Panc1 (cell line): ENCODE measurements at regions not wholly inside any gene's neighbourhood (a gene's known extent, or its start where the extent isn't known, plus 50 kb on each side); places are given as distances from the start of the nearest gene placed in this dataset.

Experiments
- ATAC-seq: fragments of 200-7000 bp; cut with Tn5 transposase; 2 replicates; pipeline ENCODE4 v1.9.1; 2020; ENCODE audit warnings: mild to moderate bottlenecking, moderate library complexity
- BruUV-seq: library from RNA; stranded (reverse); fragments of 400-500 nt; replicated peaks from 2 replicates; lab custom pipeline; 2021; lab: Mats Ljungman, UMichigan
- CTCF ChIA-PET: fragments of 300-600 bp; sonication (Branson Sonifier 250); formaldehyde crosslinking; loops from one replicate; lab custom pipeline; 2022; ENCODE audit warnings: antibody characterized with exemption; lab: Charles Lee
- POLR2A ChIA-PET: fragments of 300-600 bp; sonication (Branson Sonifier 250); formaldehyde crosslinking; loops from one replicate; lab custom pipeline; 2022; ENCODE audit warnings: antibody characterized with exemption; lab: Charles Lee
- DNase-seq: peaks from one replicate; pipeline ENCODE4 v3.0.0-alpha.2; 2010; ENCODE audit warnings: low read depth, low spot score
- H3K27ac ChIP-seq: 2 replicates; pipeline ENCODE4 v1.5.1; 2011; ENCODE audit warnings: mild to moderate bottlenecking, low read length, inconsistent platforms
- H3K27me3 ChIP-seq: fragments of 200-500 bp; sonication (Bioruptor generic); 2 replicates; pipeline ENCODE4 v1.6.0; 2014; ENCODE audit warnings: low read length, inconsistent platforms; ENCODE audit not compliant: control insufficient read depth, insufficient read depth
- H3K36me3 ChIP-seq: fragments of 200-500 bp; sonication (Bioruptor generic); 2 replicates; pipeline ENCODE4 v1.5.1; 2014; ENCODE audit warnings: inconsistent platforms, mild to moderate bottlenecking, low read length, moderate library complexity; ENCODE audit not compliant: control insufficient read depth, insufficient read depth
- H3K4me1 ChIP-seq: 2 replicates; pipeline ENCODE4 v1.5.1; 2011; ENCODE audit warnings: inconsistent platforms, mild to moderate bottlenecking, low read length, moderate library complexity; ENCODE audit not compliant: control insufficient read depth, insufficient read depth
- H3K4me3 ChIP-seq, 2 experiments: 2 replicates each; pipeline ENCODE4 v1.5.1; 2011 to 2012; ENCODE audit warnings: low read depth in 2 of 2, low read length in 2 of 2, mild to moderate bottlenecking in 2 of 2, inconsistent platforms in 1 of 2, moderate library complexity in 1 of 2
- H3K9me3 ChIP-seq: fragments of 200-500 bp; sonication (Bioruptor generic); 2 replicates; pipeline ENCODE4 v1.5.1; 2014; ENCODE audit warnings: low read depth, mild to moderate bottlenecking, inconsistent platforms, low read length, moderate library complexity; ENCODE audit not compliant: control insufficient read depth, insufficient read depth
- POLR2AphosphoS5 ChIP-seq: IDR thresholded peaks from 2 replicates; pipeline ENCODE4 v1.6.1; 2012; ENCODE audit warnings: mild to moderate bottlenecking, low read depth, low read length, moderate library complexity
- REST ChIP-seq, 2 experiments: IDR thresholded peaks; 2 replicates each; pipeline ENCODE4 v1.6.1; 2011 to 2012; ENCODE audit warnings: low read depth in 2 of 2, control low read depth in 1 of 2, low read length in 1 of 2, mild to moderate bottlenecking in 1 of 2, moderate library complexity in 1 of 2; ENCODE audit not compliant: insufficient read depth in 1 of 2
- SIN3A ChIP-seq: IDR thresholded peaks from 2 replicates; pipeline ENCODE4 v1.6.1; 2012; ENCODE audit warnings: low read depth, mild to moderate bottlenecking, low read length, moderate library complexity, borderline replicate concordance; ENCODE audit not compliant: insufficient read depth
- TCF7L2 ChIP-seq: IDR thresholded peaks from 2 replicates; pipeline ENCODE4 v1.6.1; 2011; ENCODE audit warnings: mild to moderate bottlenecking, low read depth, low read length, inconsistent platforms
- in situ Hi-C: cut with HindIII; loops from 2 replicates; pipeline ENCODE4 v1.10.0; 2016; ENCODE audit warnings: low sequenced_read_pairs, low pct_unique_long_range_greater_than_20kb
- intact Hi-C: fragments of 100-400 bp; cut with micrococcal nuclease; formaldehyde crosslinking; loops from one replicate; pipeline ENCODE4 v1.10.0; 2022; ENCODE audit not compliant: unreplicated experiment
- TF ChIP-seq, protein P1 (sequence below): fragments of 450-650 bp; IDR thresholded peaks from 2 replicates; pipeline ENCODE4 v1.5.1; 2017; ENCODE audit warnings: mild to moderate bottlenecking

DNA sequence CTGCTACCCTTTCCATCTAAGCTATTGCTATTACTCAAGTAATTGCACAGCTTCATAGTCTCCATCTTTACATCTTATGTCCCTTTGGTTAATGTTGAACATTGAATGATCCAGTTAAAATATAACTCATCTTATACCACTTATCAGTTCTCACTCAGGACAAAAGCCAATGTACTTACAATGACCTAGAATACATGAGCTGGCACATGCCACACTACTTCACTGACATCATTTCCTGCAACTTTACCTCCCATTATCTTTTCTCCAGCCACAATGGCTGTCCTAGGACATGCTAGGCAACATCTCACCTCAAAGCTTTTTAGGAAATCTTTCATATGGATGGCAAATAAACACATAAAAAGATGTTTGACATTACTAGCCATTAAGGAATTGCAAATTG lies 309.2 kb downstream of the FOXG1 start:
- ATAC-seq, result no peak
- no peaks in the 10 kb centered on the region for H3K9me3 ChIP-seq
- BruUV-seq, result no TSS peak
- DNase-seq, result no peak
- H3K4me1 ChIP-seq, result no peaks in the 10 kb centered on the region
- H3K27me3 ChIP-seq, result no peaks in the 10 kb centered on the region
- CTCF ChIA-PET, result no interaction called here
- TF ChIP-seq, protein P1, sequence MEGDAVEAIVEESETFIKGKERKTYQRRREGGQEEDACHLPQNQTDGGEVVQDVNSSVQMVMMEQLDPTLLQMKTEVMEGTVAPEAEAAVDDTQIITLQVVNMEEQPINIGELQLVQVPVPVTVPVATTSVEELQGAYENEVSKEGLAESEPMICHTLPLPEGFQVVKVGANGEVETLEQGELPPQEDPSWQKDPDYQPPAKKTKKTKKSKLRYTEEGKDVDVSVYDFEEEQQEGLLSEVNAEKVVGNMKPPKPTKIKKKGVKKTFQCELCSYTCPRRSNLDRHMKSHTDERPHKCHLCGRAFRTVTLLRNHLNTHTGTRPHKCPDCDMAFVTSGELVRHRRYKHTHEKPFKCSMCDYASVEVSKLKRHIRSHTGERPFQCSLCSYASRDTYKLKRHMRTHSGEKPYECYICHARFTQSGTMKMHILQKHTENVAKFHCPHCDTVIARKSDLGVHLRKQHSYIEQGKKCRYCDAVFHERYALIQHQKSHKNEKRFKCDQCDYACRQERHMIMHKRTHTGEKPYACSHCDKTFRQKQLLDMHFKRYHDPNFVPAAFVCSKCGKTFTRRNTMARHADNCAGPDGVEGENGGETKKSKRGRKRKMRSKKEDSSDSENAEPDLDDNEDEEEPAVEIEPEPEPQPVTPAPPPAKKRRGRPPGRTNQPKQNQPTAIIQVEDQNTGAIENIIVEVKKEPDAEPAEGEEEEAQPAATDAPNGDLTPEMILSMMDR, result no peak
- no peak for TF ChIP-seq REST (IDR thresholded peaks at IDR 0.05; ENCODE audit: insufficient read depth in 1 of 2, low read depth in 2 of 2, low read length in 1 of 2)
- TF ChIP-seq TCF7L2, result no peak
- no peak for TF ChIP-seq SIN3A
- no peak for TF ChIP-seq POLR2AphosphoS5
- POLR2A ChIA-PET, result no interaction called here
- H3K4me3 ChIP-seq, result no peak overlapping the region
- intact Hi-C loops, result no loop called here
- in situ Hi-C loops, result no loop called here
- no peaks in the 10 kb centered on the region for H3K36me3 ChIP-seq
- H3K27ac ChIP-seq, result no peak overlapping the region

GRCh38 chr14:29077916-29078315 lies 311.3 kb downstream of the FOXG1 start:
- in situ Hi-C loops (no loop called here), intact Hi-C loops (no loop called here)
- POLR2A ChIA-PET, result no interaction called here
- Histone ChIP-seq H3K4me3 (no peak overlapping the region), H3K9me3 (no peaks in the 10 kb centered on the region), H3K27ac (no peak overlapping the region), H3K4me1 (no peaks in the 10 kb centered on the region), H3K36me3 (no peaks in the 10 kb centered on the region), H3K27me3 (no peaks in the 10 kb centered on the region)
- CTCF ChIA-PET, result no interaction called here
- TF ChIP-seq REST (IDR thresholded peaks at IDR 0.05; ENCODE audit: insufficient read depth in 1 of 2, low read depth in 2 of 2, low read length in 1 of 2), result no peak
- no peak for TF ChIP-seq SIN3A
- TF ChIP-seq, protein P1, result no peak
- no peak for TF ChIP-seq POLR2AphosphoS5
- TF ChIP-seq TCF7L2, result no peak
- no peak for ATAC-seq
- no TSS peak for BruUV-seq
- DNase-seq, result no peak
